ENCODE measurements at regions not wholly inside any gene's neighbourhood (a gene's known extent, or its start where the extent isn't known, plus 50 kb on each side); places are given as distances from the start of the nearest gene placed in this dataset.
"Not testable (repeated sequence)": the region's sequence is repeated elsewhere in the genome, so short reads cannot be mapped to it uniquely, and the experiment has no call there.

DNA sequence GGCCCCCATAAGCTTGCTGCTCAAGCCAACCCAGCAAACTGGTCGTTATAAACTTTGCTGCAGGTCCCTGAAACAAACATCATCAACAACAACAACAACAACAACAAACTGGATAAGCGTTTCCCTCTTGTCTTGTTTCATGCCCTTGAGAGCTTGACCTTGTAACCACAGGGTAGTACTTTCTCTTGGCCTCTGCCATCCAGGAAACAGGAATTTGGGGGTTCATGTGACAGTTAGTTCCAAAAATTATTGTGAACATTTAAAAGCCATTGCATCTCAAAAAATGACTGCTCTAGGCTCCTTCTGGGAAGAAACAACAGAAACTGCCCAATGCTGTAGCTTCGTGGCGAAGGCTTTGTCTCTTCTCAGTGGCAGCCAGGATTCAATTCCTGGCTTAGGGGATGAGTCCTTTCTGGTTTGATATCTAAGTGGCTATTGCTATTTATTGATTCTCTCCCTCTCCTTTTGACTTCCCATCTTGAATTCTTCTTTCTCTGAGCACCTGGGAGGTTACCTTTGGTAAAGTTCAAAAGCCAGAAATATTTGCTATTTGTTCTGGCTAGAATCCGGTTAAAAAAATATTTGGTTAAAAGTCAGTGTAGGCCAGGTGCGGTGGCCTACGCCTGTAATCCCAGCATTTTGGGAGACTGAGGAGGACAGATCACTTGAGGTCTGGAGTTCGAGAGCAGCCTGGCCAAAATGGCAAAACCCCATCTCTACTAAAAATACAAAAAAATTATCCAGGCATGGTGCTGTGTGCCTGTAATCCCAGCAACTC lies 52.0 kb upstream of the CPM start:
- Mint-ChIP-seq H3K36me3 (peaks cover 2% of the 10 kb centered on the region), H3K9me3 (peaks cover 23% of the 10 kb centered on the region), H3K4me1 (no peaks in the 10 kb centered on the region), H3K27ac (no peak overlapping the region), H3K4me3 (no peak overlapping the region), H3K27me3 (ENCODE audit: low read depth) (no peaks in the 10 kb centered on the region)
- TF ChIP-seq, protein P1, sequence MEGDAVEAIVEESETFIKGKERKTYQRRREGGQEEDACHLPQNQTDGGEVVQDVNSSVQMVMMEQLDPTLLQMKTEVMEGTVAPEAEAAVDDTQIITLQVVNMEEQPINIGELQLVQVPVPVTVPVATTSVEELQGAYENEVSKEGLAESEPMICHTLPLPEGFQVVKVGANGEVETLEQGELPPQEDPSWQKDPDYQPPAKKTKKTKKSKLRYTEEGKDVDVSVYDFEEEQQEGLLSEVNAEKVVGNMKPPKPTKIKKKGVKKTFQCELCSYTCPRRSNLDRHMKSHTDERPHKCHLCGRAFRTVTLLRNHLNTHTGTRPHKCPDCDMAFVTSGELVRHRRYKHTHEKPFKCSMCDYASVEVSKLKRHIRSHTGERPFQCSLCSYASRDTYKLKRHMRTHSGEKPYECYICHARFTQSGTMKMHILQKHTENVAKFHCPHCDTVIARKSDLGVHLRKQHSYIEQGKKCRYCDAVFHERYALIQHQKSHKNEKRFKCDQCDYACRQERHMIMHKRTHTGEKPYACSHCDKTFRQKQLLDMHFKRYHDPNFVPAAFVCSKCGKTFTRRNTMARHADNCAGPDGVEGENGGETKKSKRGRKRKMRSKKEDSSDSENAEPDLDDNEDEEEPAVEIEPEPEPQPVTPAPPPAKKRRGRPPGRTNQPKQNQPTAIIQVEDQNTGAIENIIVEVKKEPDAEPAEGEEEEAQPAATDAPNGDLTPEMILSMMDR (IDR thresholded peaks at IDR 0.05; ENCODE audit: unreplicated experiment), result no peak
- DNase-seq (ENCODE audit: low spot score in 2 of 2, unreplicated experiment in 2 of 2), result no peak

DNA sequence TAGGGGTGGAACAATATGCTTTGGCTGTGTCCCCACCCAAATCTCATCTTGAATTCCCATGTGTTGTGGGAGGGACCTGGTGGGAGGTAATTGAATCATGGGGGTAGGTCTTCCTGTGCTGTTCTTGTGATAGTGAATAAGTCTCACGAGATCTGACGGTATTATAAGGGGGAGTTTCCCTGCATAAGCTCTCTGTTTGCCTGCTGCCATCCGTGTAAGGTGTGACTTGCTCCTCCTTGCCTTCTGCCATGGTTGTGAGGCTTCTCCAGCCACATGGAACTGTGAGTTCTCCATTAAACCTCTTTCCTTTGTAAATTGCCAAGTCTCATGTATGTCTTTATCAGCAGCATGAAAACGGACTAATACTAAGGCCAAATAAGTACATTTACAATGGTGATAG lies 64.6 kb upstream of the CPM start:
- H3K27ac Mint-ChIP-seq, result not testable (repeated sequence)
- H3K9me3 Mint-ChIP-seq, result peaks cover 33% of the 10 kb centered on the region

DNA sequence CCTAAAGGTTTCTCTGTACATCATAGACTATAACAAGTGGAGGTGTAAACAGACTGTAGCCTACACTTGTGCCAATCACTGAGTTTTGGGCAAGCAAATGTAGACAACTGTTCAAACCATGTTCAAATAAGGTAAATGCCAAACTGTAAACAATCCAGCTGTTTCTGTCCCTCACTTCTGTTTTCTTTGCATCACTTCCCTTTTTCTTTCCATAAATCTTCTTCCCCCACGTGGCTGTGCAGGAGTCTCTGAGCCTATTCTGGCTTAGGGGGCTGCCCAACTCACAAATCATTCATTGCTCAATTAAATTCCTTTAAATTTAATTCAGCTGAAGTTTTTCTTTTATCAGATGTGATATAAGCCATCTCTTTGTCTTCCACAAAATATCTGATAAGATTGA lies 65.1 kb upstream of the CPM start:
- Mint-ChIP-seq H3K9me3 (peaks cover 33% of the 10 kb centered on the region), H3K27ac (no peak overlapping the region), H3K27me3 (ENCODE audit: low read depth) (no peaks in the 10 kb centered on the region), H3K4me3 (no peak overlapping the region), H3K36me3 (peaks cover 5% of the 10 kb centered on the region), H3K4me1 (peaks cover 11% of the 10 kb centered on the region)
- DNase-seq (ENCODE audit: low spot score in 2 of 2, unreplicated experiment in 2 of 2), result no peak
- TF ChIP-seq, protein P1 (IDR thresholded peaks at IDR 0.05; ENCODE audit: unreplicated experiment), result no peak

More for the DNA sequence above, 64.6 kb upstream of the CPM start:
- H3K27me3 Mint-ChIP-seq (ENCODE audit: low read depth); H3K36me3 Mint-ChIP-seq; H3K4me3 Mint-ChIP-seq; H3K4me1 Mint-ChIP-seq; DNase-seq (ENCODE audit: low spot score in 2 of 2, unreplicated experiment in 2 of 2): not testable (repeated sequence)

DNA sequence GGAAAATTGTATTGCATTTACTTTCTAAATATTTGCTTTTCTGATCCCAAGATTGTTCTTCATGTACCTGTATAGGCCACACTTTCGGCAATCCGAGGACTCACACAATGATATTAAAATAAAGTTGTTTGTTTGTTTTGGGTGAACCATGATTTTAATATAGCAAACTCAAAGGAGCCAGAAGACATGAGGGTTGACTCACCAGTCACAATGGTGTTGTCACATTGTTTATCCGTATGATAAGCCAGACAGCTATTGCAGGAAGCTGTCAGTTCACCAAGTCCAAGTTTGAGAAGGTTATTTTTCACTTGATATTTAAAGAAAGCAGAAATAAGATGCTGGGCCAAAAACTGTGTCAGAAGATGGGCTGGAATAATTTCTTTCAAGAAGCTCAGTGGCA lies 67.1 kb upstream of the CPM start:
- TF ChIP-seq, protein P1 (IDR thresholded peaks at IDR 0.05; ENCODE audit: unreplicated experiment), result no peak
- H3K27me3 Mint-ChIP-seq (ENCODE audit: low read depth), result no peaks in the 10 kb centered on the region
- H3K4me3 Mint-ChIP-seq, result no peak overlapping the region
- no peak overlapping the region for H3K27ac Mint-ChIP-seq
- H3K4me1 Mint-ChIP-seq, result peaks cover 11% of the 10 kb centered on the region
- DNase-seq (ENCODE audit: low spot score in 2 of 2, unreplicated experiment in 2 of 2), result no peak
- peaks cover 28% of the 10 kb centered on the region for H3K9me3 Mint-ChIP-seq
- H3K36me3 Mint-ChIP-seq, result peaks cover 5% of the 10 kb centered on the region

DNA sequence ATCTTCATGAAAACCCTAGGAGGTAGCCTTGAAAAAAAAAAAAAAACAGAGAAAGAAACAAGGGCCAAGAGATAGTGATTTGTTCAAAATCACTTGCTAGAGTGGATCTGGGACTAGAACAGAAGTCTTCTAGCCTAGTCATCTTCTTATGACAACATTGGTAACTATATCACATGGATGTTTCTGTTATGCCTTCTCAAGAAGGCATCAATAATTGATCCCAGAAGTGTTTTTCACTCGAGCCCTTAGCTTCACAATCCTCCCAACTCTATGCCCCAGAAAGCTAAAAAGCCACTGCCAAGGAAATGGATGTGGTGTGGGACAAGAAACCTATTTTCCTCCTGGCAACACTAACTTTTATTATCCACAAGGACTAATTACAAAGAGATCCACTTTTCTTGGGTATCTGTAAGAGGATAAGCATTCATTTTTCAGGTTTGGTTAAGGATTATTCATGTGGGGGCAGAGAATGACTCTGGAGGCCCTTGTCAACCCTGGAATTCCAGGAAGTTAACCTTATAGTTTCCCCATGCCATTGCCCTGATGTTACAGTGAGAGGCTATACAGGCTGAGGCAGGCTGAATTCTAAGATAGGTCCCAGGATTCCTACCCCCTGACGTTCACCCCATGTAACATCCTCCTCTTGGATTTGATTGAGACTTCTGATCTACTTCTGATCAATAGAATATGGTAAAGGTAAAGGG lies 67.7 kb upstream of the CPM start:
- H3K27me3 Mint-ChIP-seq (ENCODE audit: low read depth), result no peaks in the 10 kb centered on the region
- no peak for DNase-seq (ENCODE audit: low spot score in 2 of 2, unreplicated experiment in 2 of 2)

GRCh38 chr12:69001251-69001650 lies 68.3 kb upstream of the CPM start:
- no peak for DNase-seq (ENCODE audit: low spot score in 2 of 2, unreplicated experiment in 2 of 2)
- TF ChIP-seq, protein P1 (IDR thresholded peaks at IDR 0.05; ENCODE audit: unreplicated experiment), result no peak
- Mint-ChIP-seq H3K4me1 (peaks cover 20% of the 10 kb centered on the region), H3K27ac (no peak overlapping the region), H3K27me3 (ENCODE audit: low read depth) (no peaks in the 10 kb centered on the region), H3K4me3 (no peak overlapping the region), H3K9me3 (peaks cover 28% of the 10 kb centered on the region), H3K36me3 (peaks cover 5% of the 10 kb centered on the region)

More for the DNA sequence above, 67.7 kb upstream of the CPM start:
- peaks cover 28% of the 10 kb centered on the region for H3K9me3 Mint-ChIP-seq
- no peak overlapping the region for H3K4me3 Mint-ChIP-seq
- peaks cover 5% of the 10 kb centered on the region for H3K36me3 Mint-ChIP-seq
- TF ChIP-seq, protein P1 (IDR thresholded peaks at IDR 0.05; ENCODE audit: unreplicated experiment), result no peak
- H3K27ac Mint-ChIP-seq, result no peak overlapping the region
- H3K4me1 Mint-ChIP-seq, result peaks cover 14% of the 10 kb centered on the region

All from mesothelial cell of epicardium (in vitro differentiated cells).